ENCODE measurements at regions not wholly inside any gene's neighbourhood (a gene's known extent, or its start where the extent isn't known, plus 50 kb on each side); places are given as distances from the start of the nearest gene placed in this dataset.

- DNase-seq: no peak
These were observed 128.7 kb upstream of the DEPDC1 start for GRCh38 chr1:68625624-68626023.

GRCh38 chr1:68633141-68633919 lies 136.4 kb upstream of the DEPDC1 start:
- Histone ChIP-seq H3K4me1 (ENCODE audit: low read depth) (no peaks in the 10 kb centered on the region), H3K9me3 (no peaks in the 10 kb centered on the region), H3K36me3 (ENCODE audit: low read depth) (no peaks in the 10 kb centered on the region), H3K4me3 (no peak overlapping the region)
- no peak for ATAC-seq
- intact Hi-C loops (cut with DNase I, micrococcal nuclease): no loop called here
- DNase-seq: no peak
- TF ChIP-seq CTCF (IDR thresholded peaks at IDR 0.05): no peak

More at GRCh38 chr1:68625624-68626023, 128.7 kb upstream of the DEPDC1 start:
- ATAC-seq: no peak
- intact Hi-C loops (cut with DNase I, micrococcal nuclease): no loop called here
- H3K4me1 ChIP-seq (ENCODE audit: low read depth): no peaks in the 10 kb centered on the region
- H3K36me3 ChIP-seq (ENCODE audit: low read depth): no peaks in the 10 kb centered on the region
- H3K9me3 ChIP-seq: peaks cover 9% of the 10 kb centered on the region
- no peak for TF ChIP-seq CTCF (IDR thresholded peaks at IDR 0.05)
- no peak overlapping the region for H3K4me3 ChIP-seq

- Histone ChIP-seq H3K4me3 (no peak overlapping the region), H3K36me3 (ENCODE audit: low read depth) (no peaks in the 10 kb centered on the region), H3K9me3 (no peaks in the 10 kb centered on the region), H3K4me1 (ENCODE audit: low read depth) (no peaks in the 10 kb centered on the region)
- intact Hi-C loops (cut with DNase I, micrococcal nuclease): no loop called here
- DNase-seq (no peak), ATAC-seq (no peak)
- no peak for TF ChIP-seq CTCF (IDR thresholded peaks at IDR 0.05)
These were observed 147.6 kb upstream of the DEPDC1 start for GRCh38 chr1:68644504-68644903.

- TF ChIP-seq CTCF (IDR thresholded peaks at IDR 0.05): no peak
- DNase-seq: no peak
- ATAC-seq: no peak
- H3K9me3 ChIP-seq: no peaks in the 10 kb centered on the region
- H3K4me3 ChIP-seq: no peak overlapping the region
- intact Hi-C loops (cut with DNase I, micrococcal nuclease): no loop called here
- H3K4me1 ChIP-seq (ENCODE audit: low read depth): no peaks in the 10 kb centered on the region
- H3K36me3 ChIP-seq (ENCODE audit: low read depth): no peaks in the 10 kb centered on the region
These were observed 154.2 kb upstream of the DEPDC1 start for GRCh38 chr1:68651115-68651514.

GRCh38 chr1:68653882-68654281 lies 157.0 kb upstream of the DEPDC1 start:
- Histone ChIP-seq H3K9me3 (no peaks in the 10 kb centered on the region), H3K4me3 (no peak overlapping the region), H3K4me1 (ENCODE audit: low read depth) (no peaks in the 10 kb centered on the region), H3K36me3 (ENCODE audit: low read depth) (no peaks in the 10 kb centered on the region)
- DNase-seq (no peak), ATAC-seq (no peak)
- no peak for TF ChIP-seq CTCF (IDR thresholded peaks at IDR 0.05)
- intact Hi-C loops (cut with DNase I, micrococcal nuclease): no loop called here

Measured in mucosa of descending colon (tissue), 3 donors.